Stimulated activated CD4-positive, alpha-beta T cell treated with anti-CD3 and anti-CD28 coated beads, Interleukin-2, amount 100 ng/mL, for 48 hours (primary cell): ENCODE measurements at regions not wholly inside any gene's neighbourhood (a gene's known extent, or its start where the extent isn't known, plus 50 kb on each side); places are given as distances from the start of the nearest gene placed in this dataset.

Experiments used
- DNase-seq, 2 donors: peaks; one replicate each; pipeline ENCODE4 v3.0.0-alpha.2; 2020

- DNase-seq = no peak
Observed at GRCh38 chr5:67306965-67307607, 110.5 kb upstream of the CD180 start.

- no peak for DNase-seq
Observed at GRCh38 chr5:67305913-67306710, 109.5 kb upstream of the CD180 start.

- no peak for DNase-seq
Observed at GRCh38 chr5:67305401-67305800, 108.8 kb upstream of the CD180 start.

GRCh38 chr5:67303356-67303755, 106.8 kb upstream of the CD180 start:
- DNase-seq = no peak

GRCh38 chr5:67301285-67301903, 104.8 kb upstream of the CD180 start:
- DNase-seq = no peak

GRCh38 chr5:67300326-67300725, 103.7 kb upstream of the CD180 start:
- DNase-seq = no peak

- DNase-seq = no peak
Observed at GRCh38 chr5:67299231-67299735, 102.7 kb upstream of the CD180 start.

- no peak for DNase-seq
Observed at GRCh38 chr5:67297802-67298532, 101.4 kb upstream of the CD180 start.

GRCh38 chr5:67297376-67297775, 100.8 kb upstream of the CD180 start:
- no peak for DNase-seq

GRCh38 chr5:67294266-67294938, 97.8 kb upstream of the CD180 start:
- DNase-seq = no peak

- DNase-seq = no peak
Observed at GRCh38 chr5:67293226-67293625, 96.6 kb upstream of the CD180 start.

- no peak for DNase-seq
Observed at GRCh38 chr5:67292201-67292940, 95.8 kb upstream of the CD180 start.

GRCh38 chr5:67291671-67292070, 95.1 kb upstream of the CD180 start:
- no peak for DNase-seq

- no peak for DNase-seq
Observed at GRCh38 chr5:67291066-67291465, 94.5 kb upstream of the CD180 start.

GRCh38 chr5:67290655-67291054, 94.1 kb upstream of the CD180 start:
- DNase-seq = no peak

- DNase-seq = no peak
Observed at GRCh38 chr5:67289763-67290521, 93.3 kb upstream of the CD180 start.

GRCh38 chr5:67287510-67288268, 91.1 kb upstream of the CD180 start:
- no peak for DNase-seq

GRCh38 chr5:67286006-67286405, 89.4 kb upstream of the CD180 start:
- DNase-seq = no peak

GRCh38 chr5:67283988-67284487, 87.4 kb upstream of the CD180 start:
- no peak for DNase-seq
